CD8-positive, alpha-beta memory T cell (primary cell): ENCODE measurements at regions not wholly inside any gene's neighbourhood (a gene's known extent, or its start where the extent isn't known, plus 50 kb on each side); places are given as distances from the start of the nearest gene placed in this dataset.
"Not testable (repeated sequence)": the region's sequence is repeated elsewhere in the genome, so short reads cannot be mapped to it uniquely, and the experiment has no call there.

ENCODE experiments used
- CTCF ChIA-PET: fragments of 350-600 bp; sonication (Branson Sonifier 250); formaldehyde crosslinking; loops from one replicate; lab custom pipeline; 2021; ENCODE audit warnings: antibody characterized with exemption; lab: Charles Lee
- POLR2A ChIA-PET: fragments of 350-600 bp; sonication (Branson Sonifier 250); formaldehyde crosslinking; loops from one replicate; lab custom pipeline; 2021; ENCODE audit warnings: antibody characterized with exemption; lab: Charles Lee
- DNase-seq, 5 donors: peaks; one replicate each; pipeline versions ENCODE4 v3.0.0 to v3.0.0-alpha.2; 2020 to 2022; ENCODE audit warnings: mixed read lengths in 1 of 5
- H3K27ac ChIP-seq: one replicate; pipeline ENCODE4 v1.7.0; 2013; ENCODE audit warnings: low read depth, mild to moderate bottlenecking, low read length, moderate library complexity
- H3K27me3 ChIP-seq: 2 replicates; pipeline ENCODE4 v1.7.0; 2013; ENCODE audit warnings: low read length, mild to moderate bottlenecking; ENCODE audit not compliant: insufficient read depth, poor library complexity, severe bottlenecking
- H3K36me3 ChIP-seq: 2 replicates; pipeline ENCODE4 v1.7.0; 2013; ENCODE audit warnings: mild to moderate bottlenecking, low read length, moderate library complexity; ENCODE audit not compliant: insufficient read depth
- H3K4me1 ChIP-seq: 2 replicates; pipeline ENCODE4 v1.7.0; 2013; ENCODE audit warnings: mild to moderate bottlenecking, low read length, moderate library complexity; ENCODE audit not compliant: insufficient read depth
- H3K4me3 ChIP-seq: 2 replicates; pipeline ENCODE4 v1.7.0; 2013; ENCODE audit warnings: mild to moderate bottlenecking, low read length
- H3K9me3 ChIP-seq: 2 replicates; pipeline ENCODE4 v1.7.0; 2013; ENCODE audit warnings: mild to moderate bottlenecking, low read length
- H3K27ac Mint-ChIP-seq, 8 donors: one replicate each; pipeline ENCODE4 v1.8.0; 2020 to 2021; ENCODE audit warnings: mixed read lengths in 8 of 8, mild to moderate bottlenecking in 6 of 8, inconsistent platforms in 3 of 8, moderate library complexity in 3 of 8
- H3K27me3 Mint-ChIP-seq, 2 donors: one replicate each; pipeline ENCODE4 v1.8.0; 2020 to 2021; ENCODE audit warnings: mixed read lengths in 2 of 2, mild to moderate bottlenecking in 1 of 2, moderate library complexity in 1 of 2
- H3K36me3 Mint-ChIP-seq, 3 donors: one replicate each; pipeline ENCODE4 v1.8.0; 2020 to 2021; ENCODE audit warnings: mixed read lengths in 3 of 3, inconsistent platforms in 1 of 3, mild to moderate bottlenecking in 1 of 3
- H3K4me1 Mint-ChIP-seq, 3 donors: one replicate each; pipeline ENCODE4 v1.8.0; 2020 to 2021; ENCODE audit warnings: mixed read lengths in 3 of 3, inconsistent platforms in 1 of 3, mild to moderate bottlenecking in 1 of 3
- H3K4me3 Mint-ChIP-seq, 7 donors: one replicate each; pipeline ENCODE4 v1.8.0; 2020 to 2021; ENCODE audit warnings: mixed read lengths in 7 of 7, mild to moderate bottlenecking in 6 of 7, moderate library complexity in 4 of 7, inconsistent platforms in 2 of 7
- H3K9me3 Mint-ChIP-seq, 5 donors: one replicate each; pipeline ENCODE4 v1.8.0; 2020 to 2022; ENCODE audit warnings: mixed read lengths in 5 of 5, mild to moderate bottlenecking in 3 of 5, moderate library complexity in 2 of 5, inconsistent platforms in 1 of 5

DNA sequence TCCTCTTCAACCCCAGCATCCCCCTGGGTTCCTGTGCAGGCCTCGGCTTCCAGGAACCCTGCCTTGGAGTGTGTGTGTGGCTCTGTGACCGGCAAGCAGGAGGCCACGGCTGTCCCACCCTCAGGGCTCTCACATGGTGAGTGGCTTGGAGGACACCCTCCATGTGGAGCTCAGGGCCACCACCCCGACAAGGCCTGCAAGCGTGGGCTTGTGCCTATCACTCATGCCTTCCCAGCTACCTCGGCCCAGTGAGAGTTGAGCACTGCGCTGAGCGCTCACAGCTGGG lies 76.7 kb downstream of the DACT2 start:
- ChIA-PET POLR2A (no interaction called here), CTCF (no interaction called here)
- H3K27ac Mint-ChIP-seq = no peak overlapping the region
- H3K27me3 Mint-ChIP-seq = peaks cover 2 to 4% of the 10 kb centered on the region in 2 donors
- H3K4me3 Mint-ChIP-seq = no peak overlapping the region
- H3K9me3 Mint-ChIP-seq = no peaks in the 10 kb centered on the region
- Histone ChIP-seq H3K27me3 (peaks cover 2% of the 10 kb centered on the region), H3K4me3 (no peak overlapping the region), H3K9me3 (no peaks in the 10 kb centered on the region), H3K36me3 (no peaks in the 10 kb centered on the region), H3K4me1 (no peaks in the 10 kb centered on the region), H3K27ac (no peak overlapping the region)
- no peak for DNase-seq
- no peaks in the 10 kb centered on the region for H3K36me3 Mint-ChIP-seq
- H3K4me1 Mint-ChIP-seq = no peaks in the 10 kb centered on the region

- POLR2A ChIA-PET = no interaction called here
- no peak overlapping the region for H3K4me3 Mint-ChIP-seq
- Histone ChIP-seq H3K4me3 (no peak overlapping the region), H3K9me3 (no peaks in the 10 kb centered on the region), H3K36me3 (no peaks in the 10 kb centered on the region), H3K27ac (no peak overlapping the region), H3K4me1 (no peaks in the 10 kb centered on the region), H3K27me3 (no peaks in the 10 kb centered on the region)
- no peak for DNase-seq
- H3K36me3 Mint-ChIP-seq = no peaks in the 10 kb centered on the region
- H3K27me3 Mint-ChIP-seq = peaks cover 2 to 4% of the 10 kb centered on the region in 2 donors
- no peaks in the 10 kb centered on the region for H3K9me3 Mint-ChIP-seq
- no peak overlapping the region for H3K27ac Mint-ChIP-seq
- H3K4me1 Mint-ChIP-seq = no peaks in the 10 kb centered on the region
- CTCF ChIA-PET = no interaction called here
Observed at GRCh38 chr6:168242111-168242939, 77.3 kb downstream of the DACT2 start.

DNA sequence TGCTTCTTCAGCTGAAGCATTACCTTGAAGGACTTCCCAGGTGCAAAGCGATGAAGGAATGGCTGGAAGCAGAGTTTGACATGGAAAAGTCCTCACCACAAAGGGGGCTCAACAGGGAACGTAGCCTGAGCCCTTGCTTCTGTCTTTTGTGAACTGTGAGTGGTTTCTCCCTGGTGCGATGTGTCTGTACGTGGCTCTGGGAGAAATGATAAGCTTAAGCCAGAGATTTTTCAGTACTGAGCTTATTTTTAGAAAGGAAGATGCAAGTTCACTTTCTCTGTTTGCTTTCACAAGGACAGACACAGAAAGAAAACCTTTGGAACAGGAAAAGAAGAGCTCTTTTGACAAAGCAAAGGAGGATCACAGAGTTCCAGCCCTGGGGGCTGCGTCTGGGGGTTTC lies 79.4 kb downstream of the DACT2 start:
- Mint-ChIP-seq H3K9me3 (no peaks in the 10 kb centered on the region), H3K4me3 (no peak overlapping the region), H3K36me3 (no peaks in the 10 kb centered on the region), H3K4me1 (no peaks in the 10 kb centered on the region), H3K27ac (no peak overlapping the region), H3K27me3 (peaks cover 2 to 4% of the 10 kb centered on the region in 2 donors)
- CTCF ChIA-PET = no interaction called here
- no peak for DNase-seq
- H3K4me1 ChIP-seq = no peaks in the 10 kb centered on the region
- no peaks in the 10 kb centered on the region for H3K27me3 ChIP-seq
- H3K9me3 ChIP-seq = no peaks in the 10 kb centered on the region
- no peak overlapping the region for H3K4me3 ChIP-seq
- POLR2A ChIA-PET = no interaction called here
- no peak overlapping the region for H3K27ac ChIP-seq
- no peaks in the 10 kb centered on the region for H3K36me3 ChIP-seq

DNA sequence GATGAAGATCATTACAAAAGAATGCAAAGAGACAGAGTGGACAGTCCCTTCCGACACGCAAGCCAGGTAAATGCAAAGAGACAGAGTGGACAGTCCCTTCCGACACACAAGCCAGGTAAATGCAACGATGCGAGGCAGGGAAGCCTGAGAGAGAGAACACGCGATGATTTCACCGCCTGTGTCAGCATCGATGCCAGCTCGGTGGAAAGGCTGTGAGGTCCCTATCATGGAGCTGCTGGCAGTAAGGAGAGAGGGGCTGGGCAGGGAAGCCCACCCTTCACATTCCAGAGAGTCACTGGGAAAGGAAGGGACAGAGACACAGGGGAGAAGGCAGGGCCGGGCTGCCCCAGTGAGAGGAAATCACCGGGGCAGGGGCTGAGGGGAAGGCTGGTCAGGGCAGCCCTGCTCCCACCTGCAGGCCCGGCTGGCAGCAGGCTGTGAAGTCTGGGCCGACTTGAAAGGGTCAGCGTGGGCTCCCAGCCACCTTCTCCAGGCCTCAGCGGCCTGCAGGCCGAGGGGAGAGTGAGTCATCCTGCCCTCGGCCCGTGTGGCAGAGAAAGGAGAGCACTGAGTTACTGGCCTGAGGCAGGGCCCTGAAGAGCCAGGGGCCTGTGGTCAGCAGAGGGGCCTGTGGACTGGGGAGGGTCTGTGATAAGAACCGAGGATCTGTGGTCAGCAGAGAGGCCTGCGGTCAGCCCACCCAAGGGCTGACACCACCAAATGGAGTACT lies 80.4 kb downstream of the DACT2 start:
- Histone ChIP-seq H3K9me3 (no peaks in the 10 kb centered on the region), H3K4me1 (no peaks in the 10 kb centered on the region), H3K27ac (no peak overlapping the region), H3K4me3 (no peak overlapping the region), H3K27me3 (no peaks in the 10 kb centered on the region), H3K36me3 (no peaks in the 10 kb centered on the region)
- H3K27ac Mint-ChIP-seq = no peak overlapping the region
- no peak for DNase-seq
- ChIA-PET POLR2A (no interaction called here), CTCF (no interaction called here)
- H3K9me3 Mint-ChIP-seq = no peaks in the 10 kb centered on the region
- no peaks in the 10 kb centered on the region for H3K36me3 Mint-ChIP-seq
- H3K4me3 Mint-ChIP-seq = no peak overlapping the region
- H3K4me1 Mint-ChIP-seq = no peaks in the 10 kb centered on the region
- H3K27me3 Mint-ChIP-seq = peaks cover 0 to 4% of the 10 kb centered on the region in 2 donors

GRCh38 chr6:168238159-168238909 lies 81.2 kb downstream of the DACT2 start:
- no peaks in the 10 kb centered on the region for H3K27me3 ChIP-seq
- Mint-ChIP-seq H3K9me3 (no peaks in the 10 kb centered on the region), H3K4me1 (no peaks in the 10 kb centered on the region), H3K27ac (no peak overlapping the region), H3K36me3 (no peaks in the 10 kb centered on the region), H3K4me3 (no peak overlapping the region), H3K27me3 (peaks cover 0 to 4% of the 10 kb centered on the region in 2 donors)
- no peaks in the 10 kb centered on the region for H3K9me3 ChIP-seq
- no peak overlapping the region for H3K27ac ChIP-seq
- H3K36me3 ChIP-seq = no peaks in the 10 kb centered on the region
- DNase-seq = no peak
- H3K4me1 ChIP-seq = no peaks in the 10 kb centered on the region
- ChIA-PET POLR2A (no interaction called here), CTCF (no interaction called here)
- H3K4me3 ChIP-seq = no peak overlapping the region

GRCh38 chr6:168233875-168234213 lies 85.7 kb downstream of the DACT2 start:
- H3K4me1 ChIP-seq, POLR2A ChIA-PET, H3K36me3 Mint-ChIP-seq, H3K4me3 ChIP-seq, CTCF ChIA-PET, DNase-seq, H3K9me3 ChIP-seq, H3K4me3 Mint-ChIP-seq, H3K36me3 ChIP-seq, H3K27me3 ChIP-seq, H3K9me3 Mint-ChIP-seq, H3K27ac Mint-ChIP-seq, H3K27ac ChIP-seq, H3K4me1 Mint-ChIP-seq: not testable (repeated sequence)
- H3K27me3 Mint-ChIP-seq = peaks cover 7 to 12% of the 10 kb centered on the region in 2 donors

- no peaks in the 10 kb centered on the region for H3K9me3 ChIP-seq
- Mint-ChIP-seq H3K36me3 (no peaks in the 10 kb centered on the region), H3K4me1 (no peaks in the 10 kb centered on the region), H3K4me3 (no peak overlapping the region), H3K9me3 (no peaks in the 10 kb centered on the region), H3K27ac (no peak overlapping the region), H3K27me3 (peaks cover 9 to 16% of the 10 kb centered on the region in 2 donors)
- H3K4me3 ChIP-seq = no peak overlapping the region
- no peak overlapping the region for H3K27ac ChIP-seq
- POLR2A ChIA-PET = no interaction called here
- H3K36me3 ChIP-seq = no peaks in the 10 kb centered on the region
- peaks cover 2% of the 10 kb centered on the region for H3K27me3 ChIP-seq
- no peaks in the 10 kb centered on the region for H3K4me1 ChIP-seq
- CTCF ChIA-PET = no interaction called here
- no peak for DNase-seq
Observed at GRCh38 chr6:168232989-168233874, 86.3 kb downstream of the DACT2 start.
